ENCODE measurements at regions not wholly inside any gene's neighbourhood (a gene's known extent, or its start where the extent isn't known, plus 50 kb on each side); places are given as distances from the start of the nearest gene placed in this dataset.

GRCh38 chr15:38048001-38048455 lies 113.6 kb downstream of the TMCO5A start:
- Mint-ChIP-seq H3K4me3 (no peak overlapping the region), H3K36me3 (no peaks in the 10 kb centered on the region), H3K4me1 (peaks cover 17% of the 10 kb centered on the region), H3K27me3 (ENCODE audit: low read depth) (no peaks in the 10 kb centered on the region), H3K9me3 (peaks cover 4% of the 10 kb centered on the region), H3K27ac (no peak overlapping the region)
- no peak for TF ChIP-seq CTCF (IDR thresholded peaks at IDR 0.05; ENCODE audit: unreplicated experiment)
- no peak for DNase-seq (ENCODE audit: low spot score in 2 of 2, unreplicated experiment in 2 of 2)

- Mint-ChIP-seq H3K4me3 (no peak overlapping the region), H3K36me3 (no peaks in the 10 kb centered on the region), H3K27me3 (ENCODE audit: low read depth) (no peaks in the 10 kb centered on the region), H3K27ac (no peak overlapping the region), H3K4me1 (peaks cover 16% of the 10 kb centered on the region), H3K9me3 (peaks cover 4% of the 10 kb centered on the region)
- DNase-seq (ENCODE audit: low spot score in 2 of 2, unreplicated experiment in 2 of 2), result no peak
- TF ChIP-seq CTCF (IDR thresholded peaks at IDR 0.05; ENCODE audit: unreplicated experiment), result no peak
These were observed 115.5 kb downstream of the TMCO5A start for GRCh38 chr15:38049891-38050290.

GRCh38 chr15:38050529-38051448 lies 116.3 kb downstream of the TMCO5A start:
- no peaks in the 10 kb centered on the region for H3K36me3 Mint-ChIP-seq
- H3K4me1 Mint-ChIP-seq, result peaks cover 16% of the 10 kb centered on the region
- DNase-seq (ENCODE audit: low spot score in 2 of 2, unreplicated experiment in 2 of 2), result no peak
- H3K9me3 Mint-ChIP-seq, result peaks cover 4% of the 10 kb centered on the region
- H3K27ac Mint-ChIP-seq, result no peak overlapping the region
- no peak for TF ChIP-seq CTCF (IDR thresholded peaks at IDR 0.05; ENCODE audit: unreplicated experiment)
- no peaks in the 10 kb centered on the region for H3K27me3 Mint-ChIP-seq (ENCODE audit: low read depth)
- H3K4me3 Mint-ChIP-seq, result no peak overlapping the region

GRCh38 chr15:38053205-38053604 lies 118.8 kb downstream of the TMCO5A start:
- H3K27me3 Mint-ChIP-seq (ENCODE audit: low read depth), result no peaks in the 10 kb centered on the region

GRCh38 chr15:38053776-38054175 lies 119.3 kb downstream of the TMCO5A start:
- peaks cover 11% of the 10 kb centered on the region for H3K4me1 Mint-ChIP-seq

More at GRCh38 chr15:38053205-38053604, 118.8 kb downstream of the TMCO5A start:
- no peak for DNase-seq (ENCODE audit: low spot score in 2 of 2, unreplicated experiment in 2 of 2)
- H3K4me1 Mint-ChIP-seq, result peaks cover 11% of the 10 kb centered on the region
- H3K4me3 Mint-ChIP-seq, result no peak overlapping the region
- no peak for TF ChIP-seq CTCF (IDR thresholded peaks at IDR 0.05; ENCODE audit: unreplicated experiment)
- no peak overlapping the region for H3K27ac Mint-ChIP-seq
- no peaks in the 10 kb centered on the region for H3K36me3 Mint-ChIP-seq
- peaks cover 4% of the 10 kb centered on the region for H3K9me3 Mint-ChIP-seq

More at GRCh38 chr15:38053776-38054175, 119.3 kb downstream of the TMCO5A start:
- Mint-ChIP-seq H3K27me3 (ENCODE audit: low read depth) (no peaks in the 10 kb centered on the region), H3K9me3 (peaks cover 4% of the 10 kb centered on the region), H3K4me3 (no peak overlapping the region), H3K36me3 (no peaks in the 10 kb centered on the region), H3K27ac (no peak overlapping the region)
- no peak for DNase-seq (ENCODE audit: low spot score in 2 of 2, unreplicated experiment in 2 of 2)
- no peak for TF ChIP-seq CTCF (IDR thresholded peaks at IDR 0.05; ENCODE audit: unreplicated experiment)

All from mesothelial cell of epicardium (in vitro differentiated cells).